GM21515 (cell line): ENCODE measurements at regions not wholly inside any gene's neighbourhood (a gene's known extent, or its start where the extent isn't known, plus 50 kb on each side); places are given as distances from the start of the nearest gene placed in this dataset.

Experiments used
- ATAC-seq: cut with Tn5 transposase; IDR thresholded peaks from one replicate; pipeline ENCODE4 v1.9.1; 2021; ENCODE audit not compliant: unreplicated experiment

GRCh38 chr12:74984631-74985030, 225.0 kb downstream of the KCNC2 start:
- ATAC-seq, result no peak

- ATAC-seq, result no peak
These were observed 224.2 kb downstream of the KCNC2 start for GRCh38 chr12:74985293-74985985.

GRCh38 chr12:74985986-74986319, 223.7 kb downstream of the KCNC2 start:
- no peak for ATAC-seq

- no peak for ATAC-seq
These were observed 221.5 kb downstream of the KCNC2 start for GRCh38 chr12:74988156-74988555.
